ENCODE measurements at regions not wholly inside any gene's neighbourhood (a gene's known extent, or its start where the extent isn't known, plus 50 kb on each side); places are given as distances from the start of the nearest gene placed in this dataset.

DNA sequence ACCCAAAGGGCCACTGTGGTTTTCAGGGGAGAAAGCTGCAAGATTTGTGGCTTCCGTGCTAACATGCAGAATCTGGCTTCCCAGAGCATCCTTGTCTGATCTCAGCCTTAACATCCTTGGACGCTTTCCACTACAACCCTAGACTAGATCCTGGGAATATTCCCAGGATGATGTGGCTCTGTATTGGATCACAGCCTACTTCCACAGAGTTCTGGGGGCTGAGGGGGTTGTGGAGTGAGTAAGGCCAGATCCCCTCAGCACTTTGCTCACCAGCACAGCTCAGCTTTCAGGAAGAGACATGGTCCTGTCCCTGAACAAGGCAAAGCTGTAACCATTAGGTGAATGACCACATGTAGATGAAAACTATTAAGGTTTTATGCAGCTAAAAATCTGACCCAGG lies 241.3 kb upstream of the MYO3A start:
- no peaks in the 10 kb centered on the region for H3K4me1 ChIP-seq (ENCODE audit: insufficient read depth)
- peak; percentile 30 for DNase-seq (ENCODE audit: low spot score)
- H3K27ac ChIP-seq: no peak overlapping the region
- H2AFZ ChIP-seq: no peak overlapping the region
- no peaks in the 10 kb centered on the region for H4K20me1 ChIP-seq (ENCODE audit: insufficient read depth, poor library complexity, severe bottlenecking)
- no peaks in the 10 kb centered on the region for H3K9me3 ChIP-seq (ENCODE audit: low read depth)
- no peak overlapping the region for H3K4me2 ChIP-seq
- WGBS (ENCODE audit: low lambda C conversion rate, missing lambda C conversion rate): 61% methylated on average over 2 of the region's 2 CpGs
- no peak overlapping the region for H3K4me3 ChIP-seq
- no peaks in the 10 kb centered on the region for H3K27me3 ChIP-seq
- H3K79me2 ChIP-seq: no peaks in the 10 kb centered on the region
- TF ChIP-seq EZH2phosphoT487 (IDR thresholded peaks at IDR 0.05; ENCODE audit: low read depth, severe bottlenecking, unreplicated experiment): no peak
- TF ChIP-seq, protein P1, sequence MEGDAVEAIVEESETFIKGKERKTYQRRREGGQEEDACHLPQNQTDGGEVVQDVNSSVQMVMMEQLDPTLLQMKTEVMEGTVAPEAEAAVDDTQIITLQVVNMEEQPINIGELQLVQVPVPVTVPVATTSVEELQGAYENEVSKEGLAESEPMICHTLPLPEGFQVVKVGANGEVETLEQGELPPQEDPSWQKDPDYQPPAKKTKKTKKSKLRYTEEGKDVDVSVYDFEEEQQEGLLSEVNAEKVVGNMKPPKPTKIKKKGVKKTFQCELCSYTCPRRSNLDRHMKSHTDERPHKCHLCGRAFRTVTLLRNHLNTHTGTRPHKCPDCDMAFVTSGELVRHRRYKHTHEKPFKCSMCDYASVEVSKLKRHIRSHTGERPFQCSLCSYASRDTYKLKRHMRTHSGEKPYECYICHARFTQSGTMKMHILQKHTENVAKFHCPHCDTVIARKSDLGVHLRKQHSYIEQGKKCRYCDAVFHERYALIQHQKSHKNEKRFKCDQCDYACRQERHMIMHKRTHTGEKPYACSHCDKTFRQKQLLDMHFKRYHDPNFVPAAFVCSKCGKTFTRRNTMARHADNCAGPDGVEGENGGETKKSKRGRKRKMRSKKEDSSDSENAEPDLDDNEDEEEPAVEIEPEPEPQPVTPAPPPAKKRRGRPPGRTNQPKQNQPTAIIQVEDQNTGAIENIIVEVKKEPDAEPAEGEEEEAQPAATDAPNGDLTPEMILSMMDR (IDR thresholded peaks at IDR 0.05; ENCODE audit: poor library complexity): no peak
- H3K9me2 ChIP-seq (replicated peaks; ENCODE audit: insufficient read depth): no peaks in the 10 kb centered on the region
- H3K36me3 ChIP-seq (replicated peaks; ENCODE audit: insufficient read depth, low read depth): no peaks in the 10 kb centered on the region

DNA sequence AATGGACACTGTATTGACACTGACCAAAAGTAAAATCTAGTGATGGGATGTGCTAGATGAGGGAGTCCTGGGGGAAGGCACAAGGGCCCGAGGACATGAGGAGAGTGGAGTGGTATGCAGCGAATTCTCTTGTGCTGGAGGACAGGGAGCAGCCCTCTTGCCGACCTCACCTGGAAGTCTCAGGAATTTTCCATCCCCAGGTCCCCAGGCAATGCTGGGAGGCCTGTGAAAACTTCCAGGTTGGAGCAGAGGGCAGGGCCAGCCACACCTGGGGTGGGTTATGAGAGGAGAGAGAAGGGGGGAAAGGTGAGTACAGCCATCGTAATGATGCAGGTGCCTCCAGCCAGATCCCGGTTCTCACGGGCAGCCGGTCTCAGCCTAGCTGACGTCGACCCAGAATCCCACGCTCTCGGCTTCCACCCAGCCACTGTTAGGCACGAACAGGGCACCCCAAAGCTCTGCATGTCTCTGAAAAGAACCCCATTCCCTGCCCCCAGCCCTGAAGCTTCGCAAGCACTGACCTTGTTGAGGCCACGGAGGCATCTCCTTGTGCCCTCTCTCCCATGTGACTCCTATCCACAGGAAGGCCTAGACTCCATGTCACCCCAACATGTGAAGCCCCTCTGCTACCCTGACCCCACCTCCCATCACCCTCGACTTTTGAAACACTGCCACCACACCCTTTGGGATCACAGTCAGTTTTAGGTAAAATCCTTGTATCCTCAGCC lies 239.7 kb upstream of the MYO3A start:
- H3K36me3 ChIP-seq (replicated peaks; ENCODE audit: insufficient read depth, low read depth): no peaks in the 10 kb centered on the region
- no peak for DNase-seq (ENCODE audit: low spot score)

DNA sequence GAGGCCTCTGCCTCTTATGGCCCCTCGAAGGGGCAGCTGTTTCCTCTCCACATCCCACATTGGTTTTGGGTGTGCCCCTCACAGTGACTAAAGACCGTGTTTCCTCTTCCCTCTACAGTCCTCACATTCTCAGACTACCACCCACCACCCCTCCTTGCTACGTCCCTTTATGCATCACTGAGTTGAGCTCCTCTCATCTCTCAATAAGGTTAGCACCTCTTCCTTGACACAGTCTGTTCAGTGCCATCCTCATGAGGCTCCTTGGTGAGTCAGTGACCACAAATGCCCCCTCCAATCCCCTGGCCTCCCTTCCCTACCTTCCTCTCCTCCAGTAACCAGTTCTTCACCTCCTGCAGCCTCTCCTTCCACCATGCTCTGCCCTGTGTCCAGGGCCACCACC lies 239.1 kb upstream of the MYO3A start:
- no peaks in the 10 kb centered on the region for H3K27me3 ChIP-seq
- no peak overlapping the region for H3K4me2 ChIP-seq
- no peak for DNase-seq (ENCODE audit: low spot score)
- H3K27ac ChIP-seq: no peak overlapping the region
- no peaks in the 10 kb centered on the region for H4K20me1 ChIP-seq (ENCODE audit: insufficient read depth, poor library complexity, severe bottlenecking)
- H3K9me3 ChIP-seq (ENCODE audit: low read depth): no peaks in the 10 kb centered on the region
- 84% methylated on average over 3 of the region's 3 CpGs for WGBS (ENCODE audit: low lambda C conversion rate, missing lambda C conversion rate)
- H3K79me2 ChIP-seq: no peaks in the 10 kb centered on the region
- no peak overlapping the region for H2AFZ ChIP-seq
- TF ChIP-seq, protein P1 (IDR thresholded peaks at IDR 0.05; ENCODE audit: poor library complexity): no peak
- TF ChIP-seq EZH2phosphoT487 (IDR thresholded peaks at IDR 0.05; ENCODE audit: low read depth, severe bottlenecking, unreplicated experiment) (no peak), EZH2 (IDR thresholded peaks at IDR 0.05; ENCODE audit: borderline replicate concordance) (no peak)
- no peak overlapping the region for H3K4me3 ChIP-seq
- no peaks in the 10 kb centered on the region for H3K9me2 ChIP-seq (replicated peaks; ENCODE audit: insufficient read depth)
- no peaks in the 10 kb centered on the region for H3K4me1 ChIP-seq (ENCODE audit: insufficient read depth)
- no peaks in the 10 kb centered on the region for H3K36me3 ChIP-seq (replicated peaks; ENCODE audit: insufficient read depth, low read depth)

More for the DNA sequence above, 239.7 kb upstream of the MYO3A start:
- Histone ChIP-seq H3K4me2 (no peak overlapping the region), H3K79me2 (no peaks in the 10 kb centered on the region), H3K9me3 (ENCODE audit: low read depth) (no peaks in the 10 kb centered on the region), H3K4me1 (ENCODE audit: insufficient read depth) (no peaks in the 10 kb centered on the region), H3K27ac (no peak overlapping the region), H4K20me1 (ENCODE audit: insufficient read depth, poor library complexity, severe bottlenecking) (no peaks in the 10 kb centered on the region), H3K4me3 (no peak overlapping the region), H3K9me2 (replicated peaks; ENCODE audit: insufficient read depth) (no peaks in the 10 kb centered on the region), H2AFZ (no peak overlapping the region), H3K27me3 (no peaks in the 10 kb centered on the region)
- WGBS (ENCODE audit: low lambda C conversion rate, missing lambda C conversion rate): 93% methylated on average over 15 of the region's 15 CpGs
- TF ChIP-seq EZH2phosphoT487 (IDR thresholded peaks at IDR 0.05; ENCODE audit: low read depth, severe bottlenecking, unreplicated experiment): no peak
- TF ChIP-seq, protein P1 (IDR thresholded peaks at IDR 0.05; ENCODE audit: poor library complexity): no peak
- TF ChIP-seq EZH2 (IDR thresholded peaks at IDR 0.05; ENCODE audit: borderline replicate concordance): no peak

All from hepatocyte (in vitro differentiated cells).